NB4 (cell line): ENCODE measurements at regions not wholly inside any gene's neighbourhood (a gene's known extent, or its start where the extent isn't known, plus 50 kb on each side); places are given as distances from the start of the nearest gene placed in this dataset.
"Not testable (repeated sequence)": the region's sequence is repeated elsewhere in the genome, so short reads cannot be mapped to it uniquely, and the experiment has no call there.

ENCODE experiments used
- CTCF ChIP-seq: IDR thresholded peaks from one replicate; pipeline ENCODE4 v1.5.1; 2012; ENCODE audit warnings: low read depth, low read length
- MYC ChIP-seq: IDR thresholded peaks from 2 replicates; pipeline ENCODE4 v1.6.1; 2011; ENCODE audit warnings: low read depth, low read length
- POLR2A ChIP-seq: IDR thresholded peaks from 2 replicates; pipeline ENCODE4 v1.6.1; 2011; ENCODE audit warnings: mild to moderate bottlenecking; ENCODE audit not compliant: insufficient read length; ENCODE audit errors: extremely low read depth

GRCh38 chr2:37806004-37806403 lies 119.1 kb upstream of the RMDN2 start:
- TF ChIP-seq POLR2A, CTCF, MYC: not testable (repeated sequence)
